Liver (tissue), 3 donors: ENCODE measurements at regions not wholly inside any gene's neighbourhood (a gene's known extent, or its start where the extent isn't known, plus 50 kb on each side); places are given as distances from the start of the nearest gene placed in this dataset.
"Not testable (repeated sequence)": the region's sequence is repeated elsewhere in the genome, so short reads cannot be mapped to it uniquely, and the experiment has no call there.

Experiments
- CTCF ChIP-seq: fragments of 150-350 bp; IDR thresholded peaks from 2 replicates; pipeline ENCODE4 v1.5.1; 2017; ENCODE audit warnings: improper control_type of control experiment, low read depth, low read length; ENCODE audit not compliant: missing input control
- HNF4A ChIP-seq, 2 donors: conservative IDR thresholded peaks; 2 replicates each; pipeline ENCODE4 v1.6.1; 2016; ENCODE audit warnings: antibody characterized with exemption in 2 of 2, mild to moderate bottlenecking in 2 of 2
- TF ChIP-seq, protein P1 (sequence below): IDR thresholded peaks from 2 replicates; pipeline ENCODE4 v1.6.1; 2016; ENCODE audit warnings: antibody characterized with exemption, mild to moderate bottlenecking
- donor health status: healthy.
- donor health status: healthy.

GRCh38 chr22:46034480-46034879, 57.5 kb upstream of the WNT7B start:
- TF ChIP-seq HNF4A (conservative IDR thresholded peaks at IDR 0.05); CTCF: not testable (repeated sequence)
- TF ChIP-seq, protein P1, sequence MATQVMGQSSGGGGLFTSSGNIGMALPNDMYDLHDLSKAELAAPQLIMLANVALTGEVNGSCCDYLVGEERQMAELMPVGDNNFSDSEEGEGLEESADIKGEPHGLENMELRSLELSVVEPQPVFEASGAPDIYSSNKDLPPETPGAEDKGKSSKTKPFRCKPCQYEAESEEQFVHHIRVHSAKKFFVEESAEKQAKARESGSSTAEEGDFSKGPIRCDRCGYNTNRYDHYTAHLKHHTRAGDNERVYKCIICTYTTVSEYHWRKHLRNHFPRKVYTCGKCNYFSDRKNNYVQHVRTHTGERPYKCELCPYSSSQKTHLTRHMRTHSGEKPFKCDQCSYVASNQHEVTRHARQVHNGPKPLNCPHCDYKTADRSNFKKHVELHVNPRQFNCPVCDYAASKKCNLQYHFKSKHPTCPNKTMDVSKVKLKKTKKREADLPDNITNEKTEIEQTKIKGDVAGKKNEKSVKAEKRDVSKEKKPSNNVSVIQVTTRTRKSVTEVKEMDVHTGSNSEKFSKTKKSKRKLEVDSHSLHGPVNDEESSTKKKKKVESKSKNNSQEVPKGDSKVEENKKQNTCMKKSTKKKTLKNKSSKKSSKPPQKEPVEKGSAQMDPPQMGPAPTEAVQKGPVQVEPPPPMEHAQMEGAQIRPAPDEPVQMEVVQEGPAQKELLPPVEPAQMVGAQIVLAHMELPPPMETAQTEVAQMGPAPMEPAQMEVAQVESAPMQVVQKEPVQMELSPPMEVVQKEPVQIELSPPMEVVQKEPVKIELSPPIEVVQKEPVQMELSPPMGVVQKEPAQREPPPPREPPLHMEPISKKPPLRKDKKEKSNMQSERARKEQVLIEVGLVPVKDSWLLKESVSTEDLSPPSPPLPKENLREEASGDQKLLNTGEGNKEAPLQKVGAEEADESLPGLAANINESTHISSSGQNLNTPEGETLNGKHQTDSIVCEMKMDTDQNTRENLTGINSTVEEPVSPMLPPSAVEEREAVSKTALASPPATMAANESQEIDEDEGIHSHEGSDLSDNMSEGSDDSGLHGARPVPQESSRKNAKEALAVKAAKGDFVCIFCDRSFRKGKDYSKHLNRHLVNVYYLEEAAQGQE: not testable (repeated sequence)
